Ishikawa (cell line): ENCODE measurements at regions not wholly inside any gene's neighbourhood (a gene's known extent, or its start where the extent isn't known, plus 50 kb on each side); places are given as distances from the start of the nearest gene placed in this dataset.

Source experiments
- MAX ChIP-seq: IDR thresholded peaks from 2 replicates; pipeline ENCODE4 v1.6.1; 2012
- RAD21 ChIP-seq: IDR thresholded peaks from 2 replicates; pipeline ENCODE4 v1.6.1; 2012; ENCODE audit warnings: low read depth

- TF ChIP-seq RAD21: no peak
- no peak for TF ChIP-seq MAX
Measured at GRCh38 chr3:34237946-34238345, 439.5 kb downstream of the PDCD6IP start.
